CD1c-positive myeloid dendritic cell (primary cell): ENCODE measurements at regions not wholly inside any gene's neighbourhood (a gene's known extent, or its start where the extent isn't known, plus 50 kb on each side); places are given as distances from the start of the nearest gene placed in this dataset.
"Not testable (repeated sequence)": the region's sequence is repeated elsewhere in the genome, so short reads cannot be mapped to it uniquely, and the experiment has no call there.

ENCODE experiments used
- DNase-seq: peaks from one replicate; pipeline ENCODE4 v3.0.0-alpha.2; 2016; ENCODE audit errors: extremely low spot score

- DNase-seq = peak; percentile 25
Measured at GRCh38 chr15:54841701-54842305, 354.9 kb downstream of the RSL24D1 start.

- no peak for DNase-seq
Measured at GRCh38 chr15:54840621-54841398, 355.9 kb downstream of the RSL24D1 start.

- DNase-seq = no peak
Measured at GRCh38 chr15:54839379-54839778, 357.4 kb downstream of the RSL24D1 start.

GRCh38 chr15:54836052-54836795 lies 360.5 kb downstream of the RSL24D1 start:
- no peak for DNase-seq

- DNase-seq = no peak
Measured at GRCh38 chr15:54829821-54830220, 366.9 kb downstream of the RSL24D1 start.

GRCh38 chr15:54820811-54821210 lies 375.9 kb downstream of the RSL24D1 start:
- DNase-seq = peak; percentile 21

GRCh38 chr15:54820098-54820497 lies 376.6 kb downstream of the RSL24D1 start:
- peak; percentile 16 for DNase-seq

- DNase-seq = no peak
Measured at GRCh38 chr15:54816401-54816800, 380.3 kb downstream of the RSL24D1 start.

GRCh38 chr15:54815556-54815955 lies 381.2 kb downstream of the RSL24D1 start:
- DNase-seq = no peak

- no peak for DNase-seq
Measured at GRCh38 chr15:54812383-54812782, 384.4 kb downstream of the RSL24D1 start.

- no peak for DNase-seq
Measured at GRCh38 chr15:54810496-54810895, 386.2 kb downstream of the RSL24D1 start.

GRCh38 chr15:54810031-54810430 lies 386.7 kb downstream of the RSL24D1 start:
- no peak for DNase-seq

- no peak for DNase-seq
Measured at GRCh38 chr15:54808321-54808720, 388.4 kb downstream of the RSL24D1 start.

- DNase-seq = no peak
Measured at GRCh38 chr15:54803987-54804386, 392.8 kb downstream of the RSL24D1 start.

- DNase-seq = peak; percentile 89
Measured at GRCh38 chr15:54803134-54803808, 393.5 kb downstream of the RSL24D1 start.

- DNase-seq = no peak
Measured at GRCh38 chr15:54792526-54792925, 404.2 kb downstream of the RSL24D1 start.

- DNase-seq = no peak
Measured at GRCh38 chr15:54790693-54791092, 406.0 kb downstream of the RSL24D1 start.

GRCh38 chr15:54789376-54789775 lies 407.4 kb downstream of the RSL24D1 start:
- DNase-seq = no peak

GRCh38 chr15:54781220-54781619 lies 415.5 kb downstream of the RSL24D1 start:
- not testable (repeated sequence) for DNase-seq

GRCh38 chr15:54779271-54779670 lies 417.5 kb downstream of the RSL24D1 start:
- no peak for DNase-seq

- DNase-seq = no peak
Measured at GRCh38 chr15:54776410-54776809, 420.3 kb downstream of the RSL24D1 start.

GRCh38 chr15:54772663-54773062 lies 424.1 kb downstream of the RSL24D1 start:
- no peak for DNase-seq
